K562 (cell line): ENCODE measurements at regions not wholly inside any gene's neighbourhood (a gene's known extent, or its start where the extent isn't known, plus 50 kb on each side); places are given as distances from the start of the nearest gene placed in this dataset.

Source experiments
- ATAC-seq: fragments of 200-7000 bp; cut with Tn5 transposase; 3 replicates; pipeline ENCODE4 v1.9.1; 2020; ENCODE audit warnings: moderate library complexity
- BruUV-seq: library from RNA; stranded (reverse); fragments of 400-500 nt; replicated peaks from 2 replicates; lab custom pipeline; 2021; lab: Mats Ljungman, UMichigan
- CTCF ChIA-PET: fragments of 300-600 bp; formaldehyde crosslinking; extraction: SDS; loops from one replicate; lab custom pipeline; 2021; ENCODE audit warnings: low intra/inter-chr PET ratio; lab: Yijun Ruan, JAX
- POLR2A ChIA-PET: fragments of 300-600, 350-650 bp; sonication (Branson Sonifier 250); formaldehyde crosslinking; extraction: SDS; loops from one replicate; lab custom pipeline; 2021; ENCODE audit warnings: antibody characterized with exemption, inconsistent platforms; lab: Yijun Ruan, JAX
- DNase-seq, 4 experiments: peaks; one replicate each; pipeline versions ENCODE4 v3.0.0 to v3.0.0-alpha.2; 2011 to 2018; ENCODE audit warnings: low spot score in 3 of 4, mixed read lengths in 3 of 4; ENCODE audit errors: extremely low read depth in 1 of 4
- FAIRE-seq: peaks from 2 replicates; lab custom pipeline; 2011; peaks lifted over from hg19 to GRCh38; lab: Jason Lieb, UNC
- H2AFZ ChIP-seq: 2 replicates; pipeline ENCODE4 v1.6.0; 2011; ENCODE audit warnings: low read depth, low read length, control low read depth, inconsistent platforms
- H3K27ac ChIP-seq: fragments of 200-600 bp; 3 replicates; pipeline ENCODE4 v1.8.0; 2011; ENCODE audit warnings: low read depth, mild to moderate bottlenecking, control low read depth, inconsistent platforms, low read length, moderate library complexity, mixed read lengths; ENCODE audit errors: extremely low read depth
- H3K27me3 ChIP-seq, 2 experiments: fragments of 300-600 bp in 1 of 2; 2 replicates in 1 of 2; 3 replicates in 1 of 2; pipeline versions ENCODE4 v1.6.0 to v1.8.0; 2011; ENCODE audit warnings: inconsistent platforms in 2 of 2, low read length in 2 of 2, mild to moderate bottlenecking in 1 of 2, mixed read lengths in 1 of 2, moderate library complexity in 1 of 2; ENCODE audit not compliant: control insufficient read depth in 2 of 2, insufficient read depth in 2 of 2
- H3K36me3 ChIP-seq: fragments of 300-600 bp; 3 replicates; pipeline ENCODE4 v1.8.0; 2011; ENCODE audit warnings: mild to moderate bottlenecking, low read length, inconsistent platforms; ENCODE audit not compliant: control insufficient read depth, insufficient read depth
- H3K4me1 ChIP-seq, 2 experiments: fragments of 200-600 bp in 1 of 2; replicated peaks in 1 of 2; 2 replicates in 1 of 2; 3 replicates in 1 of 2; pipeline versions ENCODE4 v1.5.1 to v1.8.0; 2011; ENCODE audit warnings: inconsistent platforms in 2 of 2, low read length in 2 of 2, mild to moderate bottlenecking in 1 of 2, mixed read lengths in 1 of 2, moderate library complexity in 1 of 2; ENCODE audit not compliant: control insufficient read depth in 2 of 2, insufficient read depth in 2 of 2
- H3K4me2 ChIP-seq: 2 replicates; pipeline ENCODE4 v1.6.1; 2011; ENCODE audit warnings: low read length, control low read depth, inconsistent platforms, mixed read lengths; ENCODE audit not compliant: insufficient read depth
- H3K4me3 ChIP-seq: fragments of 200-600 bp; sonication (generic), shearing (Covaris generic); 2 replicates; pipeline ENCODE4 v1.5.1; 2016; ENCODE audit warnings: control low read depth, inconsistent platforms
- H3K79me2 ChIP-seq: fragments of 200-600 bp; 3 replicates; pipeline ENCODE4 v1.8.0; 2011; ENCODE audit warnings: low read length, inconsistent platforms; ENCODE audit not compliant: control insufficient read depth, insufficient read depth
- H3K9ac ChIP-seq, 2 experiments: 2 replicates each; pipeline versions ENCODE4 v1.6.0 to v1.6.1; 2011; ENCODE audit warnings: low read depth in 2 of 2, low read length in 2 of 2, control low read depth in 1 of 2, inconsistent platforms in 1 of 2, mild to moderate bottlenecking in 1 of 2, mixed read lengths in 1 of 2; ENCODE audit not compliant: insufficient read depth in 1 of 2
- H3K9me1 ChIP-seq: one replicate; pipeline ENCODE4 v1.6.0; 2011; ENCODE audit warnings: inconsistent platforms, mild to moderate bottlenecking, low read length, moderate library complexity; ENCODE audit not compliant: control insufficient read depth, insufficient read depth
- H3K9me3 ChIP-seq: replicated peaks from 2 replicates; pipeline ENCODE4 v1.5.1; 2011; ENCODE audit warnings: low read depth, low read length, inconsistent platforms; ENCODE audit not compliant: control insufficient read depth, insufficient read depth
- H4K20me1 ChIP-seq: replicated peaks from 2 replicates; pipeline ENCODE4 v1.6.1; 2011; ENCODE audit warnings: low read length, inconsistent platforms, mixed read lengths; ENCODE audit not compliant: control insufficient read depth, insufficient read depth
- BDP1 ChIP-seq: IDR thresholded peaks from 3 replicates; pipeline ENCODE4 v1.6.1; 2011; ENCODE audit not compliant: insufficient read length, insufficient read depth
- NFIC ChIP-seq: fragments of 450-650 bp; IDR thresholded peaks from 2 replicates; pipeline ENCODE4 v1.6.1; 2017; ENCODE audit warnings: mild to moderate bottlenecking, inconsistent platforms
- PRPF4 ChIP-seq: fragments of 200-400 bp; formaldehyde crosslinking; IDR thresholded peaks from one replicate; pipeline ENCODE4 v1.6.1; 2017; ENCODE audit warnings: low read length, low read depth, mild to moderate bottlenecking; ENCODE audit not compliant: insufficient read depth, poor library complexity, severe bottlenecking
- SIN3A ChIP-seq, 2 experiments: fragments of 150-350 bp in 1 of 2; IDR thresholded peaks; 2 replicates each; pipeline ENCODE4 v1.6.1; 2011 to 2016; ENCODE audit warnings: borderline replicate concordance in 2 of 2, low read depth in 2 of 2, low read length in 2 of 2, mild to moderate bottlenecking in 2 of 2, moderate library complexity in 2 of 2; ENCODE audit not compliant: control insufficient read depth in 1 of 2
- SMAD3 ChIP-seq: fragments of 450-650 bp; formaldehyde crosslinking; conservative IDR thresholded peaks from 2 replicates; pipeline ENCODE4 v1.4.0; 2020; ENCODE audit warnings: mild to moderate bottlenecking
- TEAD1 ChIP-seq, 2 experiments: fragments of 450-650 bp in 1 of 2; sonication (generic) in 1 of 2; formaldehyde crosslinking; IDR thresholded peaks; 2 replicates each; pipeline versions ENCODE4 v1.4.0 to v1.8.0; 2020 to 2022; ENCODE audit warnings: mild to moderate bottlenecking in 2 of 2, missing genetic modification reagents in 1 of 2
- ZNF140 ChIP-seq: fragments of 250-450 bp; sonication (Bioruptor Pico); IDR thresholded peaks from 2 replicates; pipeline ENCODE4 v1.8.0; 2021; ENCODE audit warnings: moderate library complexity, mild to moderate bottlenecking, inconsistent platforms
- ZNF224 ChIP-seq: sonication (generic); formaldehyde crosslinking; IDR thresholded peaks from 2 replicates; pipeline ENCODE4 v1.8.0; 2022; ENCODE audit warnings: mild to moderate bottlenecking, missing genetic modification reagents
- ZNF431 ChIP-seq: sonication (generic); formaldehyde crosslinking; IDR thresholded peaks from 2 replicates; pipeline ENCODE4 v1.8.0; 2022; ENCODE audit warnings: mild to moderate bottlenecking, missing genetic modification reagents
- ZNF436 ChIP-seq: fragments of 250-450, 450-650 bp; sonication (Bioruptor Pico); formaldehyde crosslinking; IDR thresholded peaks from 2 replicates; pipeline ENCODE4 v1.7.0; 2020; ENCODE audit warnings: mild to moderate bottlenecking
- ZNF766 ChIP-seq: fragments of 200-800 bp; sonication (Bioruptor generic); conservative IDR thresholded peaks from 2 replicates; pipeline ENCODE4 v1.6.1; 2016; ENCODE audit warnings: missing genetic modification characterization, missing compliant biosample characterization
- WGBS: fragments of 100-300 bp; shearing (Covaris generic); methylation state at CpG from one replicate; pipeline ENCODE4 v1.1.6; 2016; ENCODE audit warnings: low coverage, mixed read lengths; ENCODE audit not compliant: insufficient coverage; ENCODE audit errors: missing lambda C conversion rate; 5-methylcytosine and 5-hydroxymethylcytosine counted together
- in situ Hi-C: fragments of 300-500 bp; cut with MboI; formaldehyde crosslinking; loops from 4 replicates; pipeline ENCODE4 v1.15.0; 2018; ENCODE audit warnings: inconsistent platforms, mixed read lengths
- intact Hi-C: fragments of 100-400 bp; cut with micrococcal nuclease; formaldehyde crosslinking; loops from 2 replicates; pipeline ENCODE4 v1.14.2; 2022
- TF ChIP-seq, protein P1 (sequence below): sonication (generic); formaldehyde crosslinking; IDR thresholded peaks from 2 replicates; pipeline ENCODE4 v1.8.1; 2023; ENCODE audit warnings: mild to moderate bottlenecking, missing genetic modification reagents
- TF ChIP-seq, protein P2 (sequence below): sonication (generic); formaldehyde crosslinking; IDR thresholded peaks from 2 replicates; pipeline ENCODE4 v1.8.0; 2022; ENCODE audit warnings: missing genetic modification reagents, mild to moderate bottlenecking, moderate library complexity, borderline replicate concordance
- TF ChIP-seq, protein P3 (sequence below): fragments of 450-650 bp; conservative IDR thresholded peaks from 2 replicates; pipeline ENCODE4 v1.6.1; 2016; ENCODE audit warnings: missing genetic modification characterization, low read depth, mild to moderate bottlenecking, missing compliant biosample characterization, moderate library complexity

DNA sequence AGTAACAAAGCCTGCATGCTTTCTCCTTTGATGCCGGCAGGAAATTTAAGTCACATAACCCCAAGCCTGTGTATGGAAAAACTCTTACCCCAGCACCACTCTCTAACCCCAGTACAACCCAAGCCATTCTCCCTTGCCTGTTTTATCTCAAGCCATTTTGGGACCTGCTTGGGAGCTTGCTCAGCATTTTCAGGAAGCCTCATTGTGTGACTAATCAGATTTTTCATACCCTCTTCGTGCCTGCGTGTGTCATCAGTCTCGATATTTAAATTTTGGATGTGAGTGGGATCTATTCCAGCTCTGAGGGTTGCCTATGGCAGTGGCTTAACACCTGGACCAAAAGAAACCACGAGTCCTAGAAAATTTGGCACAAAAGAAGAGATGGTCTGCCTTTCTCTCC is 426.2 kb downstream of the SQOR start:
- in situ Hi-C loops = no loop called here
- Histone ChIP-seq H4K20me1 (no peaks in the 10 kb centered on the region), H2AFZ (no peak overlapping the region), H3K4me1 (no peaks in the 10 kb centered on the region), H3K27me3 (no peaks in the 10 kb centered on the region), H3K79me2 (no peaks in the 10 kb centered on the region), H3K27ac (no peak overlapping the region), H3K36me3 (no peaks in the 10 kb centered on the region)
- ChIA-PET CTCF (no interaction called here), POLR2A (no interaction called here)
- TF ChIP-seq, protein P1, sequence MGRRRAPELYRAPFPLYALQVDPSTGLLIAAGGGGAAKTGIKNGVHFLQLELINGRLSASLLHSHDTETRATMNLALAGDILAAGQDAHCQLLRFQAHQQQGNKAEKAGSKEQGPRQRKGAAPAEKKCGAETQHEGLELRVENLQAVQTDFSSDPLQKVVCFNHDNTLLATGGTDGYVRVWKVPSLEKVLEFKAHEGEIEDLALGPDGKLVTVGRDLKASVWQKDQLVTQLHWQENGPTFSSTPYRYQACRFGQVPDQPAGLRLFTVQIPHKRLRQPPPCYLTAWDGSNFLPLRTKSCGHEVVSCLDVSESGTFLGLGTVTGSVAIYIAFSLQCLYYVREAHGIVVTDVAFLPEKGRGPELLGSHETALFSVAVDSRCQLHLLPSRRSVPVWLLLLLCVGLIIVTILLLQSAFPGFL (CRISPR knock-in tag) = no peak
- TF ChIP-seq TEAD1 (CRISPR knock-in tag; IDR thresholded peaks at IDR 0.05) = no peak
- TF ChIP-seq, all 486 proteins: peak for 0
- no peak for DNase-seq
- Histone ChIP-seq H3K9me1 (no peaks in the 10 kb centered on the region), H3K4me3 (no peak overlapping the region), H3K9ac (no peak overlapping the region), H3K9me3 (no peaks in the 10 kb centered on the region), H3K4me2 (no peak overlapping the region)
- intact Hi-C loops = no loop called here
- no peak for ATAC-seq
- no TSS peak for BruUV-seq
- no peak for FAIRE-seq
- WGBS = 0% methylated on average over 5 of the region's 5 CpGs

DNA sequence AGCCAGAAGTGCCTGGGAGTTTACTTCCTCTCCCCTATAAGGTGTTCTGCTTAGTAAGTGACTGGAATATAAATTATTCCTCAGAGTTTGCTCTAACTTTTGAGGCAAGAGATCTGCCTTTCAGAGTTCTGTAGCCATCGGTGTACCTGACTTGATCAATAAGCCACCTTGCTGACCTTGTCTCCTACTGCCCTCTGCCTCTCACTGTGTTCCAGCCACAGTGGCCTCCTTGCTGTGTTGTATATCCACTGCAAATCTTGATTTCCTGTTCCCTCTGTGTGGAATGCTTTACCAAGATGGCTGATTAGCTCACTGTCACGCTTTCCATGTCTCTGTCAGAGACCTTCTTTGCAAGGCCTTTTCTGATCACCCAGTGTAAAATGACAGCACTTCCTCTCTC is 442.4 kb downstream of the SQOR start:
- intact Hi-C loops = no loop called here
- Histone ChIP-seq H3K79me2 (no peaks in the 10 kb centered on the region), H3K4me3 (no peak overlapping the region), H3K36me3 (no peaks in the 10 kb centered on the region), H3K9me1 (no peaks in the 10 kb centered on the region), H3K4me1 (no peaks in the 10 kb centered on the region), H3K27ac (no peak overlapping the region), H2AFZ (no peak overlapping the region), H4K20me1 (no peaks in the 10 kb centered on the region), H3K9ac (no peak overlapping the region), H3K9me3 (no peaks in the 10 kb centered on the region), H3K27me3 (no peaks in the 10 kb centered on the region), H3K4me2 (no peak overlapping the region)
- DNase-seq (no peak), FAIRE-seq (no peak), ATAC-seq (no peak)
- 0% methylated on average over 2 of the region's 2 CpGs for WGBS
- POLR2A ChIA-PET = no interaction called here
- BruUV-seq = no TSS peak
- in situ Hi-C loops = no loop called here
- CTCF ChIA-PET = no interaction called here
- TF ChIP-seq BDP1 = no peak
- TF ChIP-seq, protein P2, sequence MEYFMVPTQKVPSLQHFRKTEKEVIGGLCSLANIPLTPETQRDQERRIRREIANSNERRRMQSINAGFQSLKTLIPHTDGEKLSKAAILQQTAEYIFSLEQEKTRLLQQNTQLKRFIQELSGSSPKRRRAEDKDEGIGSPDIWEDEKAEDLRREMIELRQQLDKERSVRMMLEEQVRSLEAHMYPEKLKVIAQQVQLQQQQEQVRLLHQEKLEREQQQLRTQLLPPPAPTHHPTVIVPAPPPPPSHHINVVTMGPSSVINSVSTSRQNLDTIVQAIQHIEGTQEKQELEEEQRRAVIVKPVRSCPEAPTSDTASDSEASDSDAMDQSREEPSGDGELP = no peak
- TF ChIP-seq NFIC = no peak
- no peak for TF ChIP-seq PRPF4
- no peak for TF ChIP-seq SIN3A (IDR thresholded peaks at IDR 0.05; ENCODE audit: borderline replicate concordance in 2 of 2, control insufficient read depth in 1 of 2, low read depth in 2 of 2, low read length in 2 of 2)
- no peak for TF ChIP-seq SMAD3 (CRISPR knock-in tag)
- TF ChIP-seq, protein P3, sequence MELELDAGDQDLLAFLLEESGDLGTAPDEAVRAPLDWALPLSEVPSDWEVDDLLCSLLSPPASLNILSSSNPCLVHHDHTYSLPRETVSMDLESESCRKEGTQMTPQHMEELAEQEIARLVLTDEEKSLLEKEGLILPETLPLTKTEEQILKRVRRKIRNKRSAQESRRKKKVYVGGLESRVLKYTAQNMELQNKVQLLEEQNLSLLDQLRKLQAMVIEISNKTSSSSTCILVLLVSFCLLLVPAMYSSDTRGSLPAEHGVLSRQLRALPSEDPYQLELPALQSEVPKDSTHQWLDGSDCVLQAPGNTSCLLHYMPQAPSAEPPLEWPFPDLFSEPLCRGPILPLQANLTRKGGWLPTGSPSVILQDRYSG = no peak
- TF ChIP-seq ZNF431 (CRISPR knock-in tag) = no peak
- TF ChIP-seq ZNF140 (CRISPR knock-in tag) = no peak
- TF ChIP-seq ZNF766 (CRISPR knock-in tag) = no peak
- TF ChIP-seq ZNF224 (CRISPR knock-in tag) = no peak
- TF ChIP-seq ZNF436 (CRISPR knock-in tag) = no peak
